Kidney epithelial cell (primary cell): ENCODE measurements at regions not wholly inside any gene's neighbourhood (a gene's known extent, or its start where the extent isn't known, plus 50 kb on each side); places are given as distances from the start of the nearest gene placed in this dataset.

Experiments used
- DNase-seq: peaks from one replicate; pipeline ENCODE4 v3.0.0-alpha.2; 2010; ENCODE audit warnings: low read depth
- H3K27me3 ChIP-seq: 2 replicates; pipeline ENCODE4 v1.6.0; 2011; ENCODE audit warnings: low read length; ENCODE audit not compliant: control insufficient read depth, insufficient read depth
- H3K36me3 ChIP-seq: 2 replicates; pipeline ENCODE4 v1.5.1; 2011; ENCODE audit warnings: low read length; ENCODE audit not compliant: control insufficient read depth, insufficient read depth
- H3K4me3 ChIP-seq: 2 replicates; pipeline ENCODE4 v1.5.1; 2011; ENCODE audit warnings: low read depth, mild to moderate bottlenecking, control low read depth, low read length
- CTCF ChIP-seq: IDR thresholded peaks from 2 replicates; pipeline ENCODE4 v1.5.1; 2011; ENCODE audit warnings: mild to moderate bottlenecking, moderate library complexity, low read length, control low read depth, inconsistent platforms; ENCODE audit not compliant: insufficient read depth, poor library complexity, severe bottlenecking

DNA sequence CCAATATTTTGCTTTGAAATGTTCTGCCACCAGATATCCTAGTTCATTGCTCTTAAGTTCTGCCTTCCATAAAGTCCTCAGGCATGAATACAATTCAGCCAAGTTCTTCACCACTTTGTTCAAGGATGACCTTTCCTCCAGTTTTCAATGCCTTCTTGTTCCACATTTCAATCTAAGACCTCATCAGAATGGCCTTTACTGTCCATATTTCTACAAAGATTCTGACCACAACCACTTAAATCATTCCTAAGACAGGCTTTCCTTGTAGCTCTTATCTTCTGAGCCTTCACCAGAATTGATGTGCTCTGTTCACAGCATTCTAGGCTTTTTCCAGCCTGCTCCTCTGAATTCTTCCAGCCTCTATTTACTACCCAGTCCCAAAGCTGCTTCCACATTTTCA is 319.0 kb downstream of the HACE1 start:
- TF ChIP-seq CTCF: no peak
- no peaks in the 10 kb centered on the region for H3K36me3 ChIP-seq
- H3K4me3 ChIP-seq: no peak overlapping the region
- DNase-seq: no peak
- H3K27me3 ChIP-seq: no peaks in the 10 kb centered on the region

DNA sequence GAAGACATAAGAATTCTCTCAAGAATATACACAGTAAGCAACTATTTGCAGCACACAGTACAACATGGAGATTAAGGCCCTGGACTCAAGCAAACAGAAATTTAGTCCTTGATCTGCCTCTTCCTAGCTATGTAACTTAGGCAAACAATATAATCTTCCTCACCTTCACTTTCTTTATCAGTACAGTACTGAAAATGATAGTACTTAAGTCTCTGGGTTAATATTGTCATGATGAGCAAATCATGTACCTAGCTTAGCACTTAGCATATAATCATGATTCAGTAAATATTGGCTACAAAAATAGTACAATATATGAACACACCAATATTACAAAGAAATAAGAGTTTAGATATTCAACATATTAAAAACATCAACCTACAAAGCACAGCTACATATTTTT is 320.5 kb downstream of the HACE1 start:
- no peaks in the 10 kb centered on the region for H3K27me3 ChIP-seq
- no peak for DNase-seq
- H3K36me3 ChIP-seq: no peaks in the 10 kb centered on the region
- TF ChIP-seq CTCF: no peak
- H3K4me3 ChIP-seq: no peak overlapping the region

DNA sequence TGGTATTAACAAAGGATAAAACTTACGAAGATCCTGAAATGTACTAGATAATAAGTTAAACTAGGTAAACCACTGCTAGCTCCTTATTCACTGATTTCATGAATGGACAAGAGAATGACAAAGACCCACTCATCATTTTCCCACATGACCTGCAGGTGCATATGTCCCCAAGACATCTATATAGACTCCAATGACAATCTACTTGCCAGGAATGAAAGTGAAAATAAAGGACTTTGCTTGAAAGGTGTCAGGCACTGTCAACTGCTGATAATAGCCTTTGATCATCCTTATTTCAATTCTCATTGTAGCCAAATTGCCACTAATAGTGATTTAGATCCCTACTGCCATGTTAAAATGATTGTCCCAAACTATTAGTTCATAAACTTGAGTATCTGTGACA is 321.8 kb downstream of the HACE1 start:
- H3K27me3 ChIP-seq: no peaks in the 10 kb centered on the region
- no peak overlapping the region for H3K4me3 ChIP-seq
- DNase-seq: no peak
- no peaks in the 10 kb centered on the region for H3K36me3 ChIP-seq
- no peak for TF ChIP-seq CTCF

DNA sequence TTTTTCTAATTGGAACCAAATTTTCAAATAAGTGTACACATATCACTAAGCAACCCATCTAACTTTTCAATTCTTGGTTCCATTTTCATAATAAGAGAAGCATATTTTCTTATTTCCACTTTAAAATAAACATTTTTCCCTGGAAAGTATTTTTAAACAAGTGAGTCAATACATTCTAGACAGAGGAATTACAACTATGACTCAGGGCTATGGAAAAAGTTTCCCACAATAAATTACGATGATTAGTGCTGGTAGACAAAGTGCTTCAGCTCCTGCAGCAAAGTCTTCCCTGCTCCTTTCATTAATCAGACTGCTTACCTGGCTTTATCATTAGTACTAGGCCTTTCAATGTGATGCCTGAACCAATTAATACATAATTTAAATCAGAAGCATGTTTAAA is 322.5 kb downstream of the HACE1 start:
- peak; percentile 9 for DNase-seq
- Histone ChIP-seq H3K36me3 (no peaks in the 10 kb centered on the region), H3K27me3 (no peaks in the 10 kb centered on the region), H3K4me3 (no peak overlapping the region)
- no peak for TF ChIP-seq CTCF

GRCh38 chr6:104532462-104532861 is 327.3 kb downstream of the HACE1 start:
- Histone ChIP-seq H3K36me3 (no peaks in the 10 kb centered on the region), H3K4me3 (no peak overlapping the region), H3K27me3 (no peaks in the 10 kb centered on the region)
- no peak for DNase-seq
- no peak for TF ChIP-seq CTCF

DNA sequence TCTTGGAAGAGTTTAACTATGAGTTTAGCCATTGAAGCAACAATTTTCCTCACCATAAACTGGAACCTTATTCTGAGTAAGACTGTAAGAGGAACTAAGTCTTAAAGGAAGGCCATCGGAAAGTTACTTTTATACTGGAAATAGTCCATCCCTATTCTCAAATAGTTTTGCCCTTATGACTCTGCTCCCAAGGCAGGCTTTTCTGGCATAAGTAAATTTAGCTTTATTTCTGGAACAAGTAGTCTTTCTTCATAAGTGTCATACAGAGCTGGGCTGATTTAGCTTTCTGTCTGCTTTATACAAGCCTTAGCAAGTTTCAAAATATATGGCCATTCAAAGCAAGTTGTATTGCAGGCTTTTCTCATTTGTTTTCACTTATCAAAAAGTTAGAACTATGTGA is 328.1 kb downstream of the HACE1 start:
- Histone ChIP-seq H3K4me3 (no peak overlapping the region), H3K36me3 (no peaks in the 10 kb centered on the region), H3K27me3 (no peaks in the 10 kb centered on the region)
- no peak for TF ChIP-seq CTCF
- no peak for DNase-seq
